DOHH2 (cell line): ENCODE measurements at regions not wholly inside any gene's neighbourhood (a gene's known extent, or its start where the extent isn't known, plus 50 kb on each side); places are given as distances from the start of the nearest gene placed in this dataset.

Source experiments
- H3F3A ChIP-seq: fragments of 200-600 bp; sonication (generic), shearing (Covaris generic); 2 replicates; pipeline ENCODE4 v1.6.0; 2016; ENCODE audit warnings: antibody characterized with exemption, mild to moderate bottlenecking; ENCODE audit not compliant: control insufficient read depth, insufficient read depth
- H3K27ac ChIP-seq: fragments of 200-600 bp; sonication (generic); 2 replicates; pipeline ENCODE4 v1.5.1; 2014; ENCODE audit warnings: low read depth, mild to moderate bottlenecking, low read length, moderate library complexity
- H3K27me3 ChIP-seq: fragments of 200-600 bp; sonication (generic); 2 replicates; pipeline ENCODE4 v1.6.1; 2014; ENCODE audit warnings: mild to moderate bottlenecking, low read length, mixed read lengths; ENCODE audit not compliant: control insufficient read depth
- H3K36me3 ChIP-seq: fragments of 200-600 bp; sonication (generic); 2 replicates; pipeline ENCODE4 v1.6.1; 2014; ENCODE audit warnings: mild to moderate bottlenecking, low read length, moderate library complexity, mixed read lengths; ENCODE audit not compliant: control insufficient read depth
- H3K4me1 ChIP-seq: fragments of 200-600 bp; sonication (generic); 2 replicates; pipeline ENCODE4 v1.6.1; 2014; ENCODE audit warnings: mild to moderate bottlenecking, low read length, mixed read lengths; ENCODE audit not compliant: control insufficient read depth
- H3K4me2 ChIP-seq: fragments of 200-600 bp; sonication (generic); 2 replicates; pipeline ENCODE4 v1.6.0; 2014; ENCODE audit warnings: mild to moderate bottlenecking, low read length, moderate library complexity
- H3K4me3 ChIP-seq: fragments of 200-600 bp; sonication (generic); 2 replicates; pipeline ENCODE4 v1.5.1; 2014; ENCODE audit warnings: mild to moderate bottlenecking, low read length, mixed read lengths
- H3K79me2 ChIP-seq: fragments of 200-600 bp; sonication (generic); 2 replicates; pipeline ENCODE4 v1.6.1; 2014; ENCODE audit warnings: mild to moderate bottlenecking, low read length, mixed read lengths; ENCODE audit not compliant: control insufficient read depth
- H3K9me2 ChIP-seq: fragments of 200-600 bp; sonication (generic); replicated peaks from 2 replicates; pipeline ENCODE4 v1.6.1; 2014; ENCODE audit warnings: mild to moderate bottlenecking, low read length, mixed read lengths; ENCODE audit not compliant: control insufficient read depth
- H3K9me3 ChIP-seq: fragments of 200-600 bp; sonication (generic); 2 replicates; pipeline ENCODE4 v1.6.1; 2014; ENCODE audit warnings: antibody characterized with exemption, low read length, mixed read lengths; ENCODE audit not compliant: control insufficient read depth, insufficient read depth
- H4K20me1 ChIP-seq: fragments of 200-600 bp; sonication (generic); 2 replicates; pipeline ENCODE4 v1.6.0; 2014; ENCODE audit warnings: low read depth, mild to moderate bottlenecking, antibody characterized with exemption, low read length, moderate library complexity; ENCODE audit not compliant: control insufficient read depth, insufficient read depth
- EZH2phosphoT487 ChIP-seq: fragments of 200-600 bp; sonication (generic); IDR thresholded peaks from 2 replicates; pipeline ENCODE4 v1.6.1; 2017; ENCODE audit warnings: borderline replicate concordance, mild to moderate bottlenecking, antibody characterized with exemption, low read length, moderate library complexity, mixed read lengths
- TF ChIP-seq, protein P1 (sequence below): fragments of 200-600 bp; sonication (generic); IDR thresholded peaks from one replicate; pipeline ENCODE4 v1.5.1; 2014; ENCODE audit warnings: antibody characterized with exemption, mild to moderate bottlenecking, low read depth, low read length; ENCODE audit not compliant: poor library complexity, severe bottlenecking

DNA sequence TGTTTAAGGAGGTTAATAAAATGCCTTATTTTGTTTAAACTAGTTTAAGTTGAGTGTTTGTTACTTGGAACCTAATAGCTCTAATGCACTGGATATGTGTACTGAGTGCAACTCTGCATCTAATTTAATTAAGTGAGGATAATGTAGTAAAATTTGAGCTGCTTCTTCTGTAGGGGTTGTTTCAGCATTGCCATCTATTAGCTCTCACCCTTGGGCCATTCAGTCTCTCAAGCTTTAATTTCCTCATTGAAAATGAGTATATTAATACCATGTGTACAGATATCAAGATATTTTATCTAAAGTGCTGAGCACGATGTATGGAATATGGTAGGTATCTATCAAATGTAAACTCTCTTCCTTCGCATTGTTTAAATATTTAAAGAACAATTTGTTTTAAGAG is 375.7 kb upstream of the LRRC3B start:
- H3K9me3 ChIP-seq = no peaks in the 10 kb centered on the region
- no peaks in the 10 kb centered on the region for H4K20me1 ChIP-seq
- no peaks in the 10 kb centered on the region for H3F3A ChIP-seq
- H3K4me2 ChIP-seq = no peak overlapping the region
- H3K4me1 ChIP-seq = no peaks in the 10 kb centered on the region
- no peak overlapping the region for H3K27ac ChIP-seq
- TF ChIP-seq, protein P1, sequence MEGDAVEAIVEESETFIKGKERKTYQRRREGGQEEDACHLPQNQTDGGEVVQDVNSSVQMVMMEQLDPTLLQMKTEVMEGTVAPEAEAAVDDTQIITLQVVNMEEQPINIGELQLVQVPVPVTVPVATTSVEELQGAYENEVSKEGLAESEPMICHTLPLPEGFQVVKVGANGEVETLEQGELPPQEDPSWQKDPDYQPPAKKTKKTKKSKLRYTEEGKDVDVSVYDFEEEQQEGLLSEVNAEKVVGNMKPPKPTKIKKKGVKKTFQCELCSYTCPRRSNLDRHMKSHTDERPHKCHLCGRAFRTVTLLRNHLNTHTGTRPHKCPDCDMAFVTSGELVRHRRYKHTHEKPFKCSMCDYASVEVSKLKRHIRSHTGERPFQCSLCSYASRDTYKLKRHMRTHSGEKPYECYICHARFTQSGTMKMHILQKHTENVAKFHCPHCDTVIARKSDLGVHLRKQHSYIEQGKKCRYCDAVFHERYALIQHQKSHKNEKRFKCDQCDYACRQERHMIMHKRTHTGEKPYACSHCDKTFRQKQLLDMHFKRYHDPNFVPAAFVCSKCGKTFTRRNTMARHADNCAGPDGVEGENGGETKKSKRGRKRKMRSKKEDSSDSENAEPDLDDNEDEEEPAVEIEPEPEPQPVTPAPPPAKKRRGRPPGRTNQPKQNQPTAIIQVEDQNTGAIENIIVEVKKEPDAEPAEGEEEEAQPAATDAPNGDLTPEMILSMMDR = no peak
- H3K27me3 ChIP-seq = no peaks in the 10 kb centered on the region
- H3K4me3 ChIP-seq = no peak overlapping the region
- no peaks in the 10 kb centered on the region for H3K36me3 ChIP-seq
- 0 out of 2 replicates have a peak, but pooled peaks cover 1% of the 10 kb centered on the region for H3K9me2 ChIP-seq
- no peaks in the 10 kb centered on the region for H3K79me2 ChIP-seq

DNA sequence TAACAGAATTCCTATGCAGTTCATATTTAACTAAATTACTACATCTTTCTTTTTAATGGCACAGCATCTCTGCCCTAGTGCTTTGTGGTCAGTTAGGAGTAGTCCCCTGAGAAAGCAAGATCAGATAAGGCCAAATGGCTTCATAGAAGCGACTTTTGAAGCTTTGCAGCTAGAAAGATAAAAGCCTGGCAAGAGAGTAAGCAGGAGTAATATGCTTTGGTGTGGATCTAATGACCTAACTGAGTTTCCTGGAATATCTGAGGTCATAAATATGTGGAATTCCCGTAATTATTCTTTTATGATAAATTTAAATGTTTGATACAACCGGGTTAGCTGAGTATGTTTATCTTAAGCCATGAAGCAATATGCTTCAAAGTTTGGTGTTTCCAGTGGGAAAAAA is 374.9 kb upstream of the LRRC3B start:
- TF ChIP-seq, protein P1 = no peak
- Histone ChIP-seq H3K4me2 (no peak overlapping the region), H3K9me2 (peaks cover 2% of the 10 kb centered on the region; the same call in 1 of the 2 replicates), H3K9me3 (no peaks in the 10 kb centered on the region), H3F3A (no peaks in the 10 kb centered on the region), H3K36me3 (no peaks in the 10 kb centered on the region), H3K79me2 (no peaks in the 10 kb centered on the region), H3K4me3 (no peak overlapping the region), H3K27ac (no peak overlapping the region), H4K20me1 (no peaks in the 10 kb centered on the region), H3K4me1 (no peaks in the 10 kb centered on the region), H3K27me3 (no peaks in the 10 kb centered on the region)

DNA sequence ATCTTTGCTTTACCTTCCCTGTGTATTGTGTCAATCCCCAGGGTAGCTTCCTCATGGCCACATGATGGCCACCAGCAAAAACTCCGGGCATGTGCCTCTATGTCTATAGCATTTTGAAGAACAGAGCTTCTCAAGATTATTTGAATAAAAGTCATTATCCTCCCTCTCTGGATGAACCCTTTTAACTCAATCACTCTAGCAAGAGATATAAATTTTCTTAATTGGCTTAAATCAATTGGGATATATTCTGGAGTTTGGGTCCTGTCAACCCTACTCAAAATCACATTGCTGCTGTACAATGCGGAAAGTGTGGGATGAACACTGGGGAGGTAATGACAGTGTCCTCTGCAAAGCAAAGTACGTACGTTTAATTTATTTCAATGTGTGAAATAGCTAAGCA is 370.6 kb upstream of the LRRC3B start:
- H4K20me1 ChIP-seq = no peaks in the 10 kb centered on the region

More for the DNA sequence above, 370.6 kb upstream of the LRRC3B start:
- TF ChIP-seq, protein P1 = no peak
- no peak for TF ChIP-seq EZH2phosphoT487
- H3K4me1 ChIP-seq = no peaks in the 10 kb centered on the region
- H3K36me3 ChIP-seq = no peaks in the 10 kb centered on the region
- no peaks in the 10 kb centered on the region for H3K9me3 ChIP-seq
- no peak overlapping the region for H3K4me2 ChIP-seq
- H3K27ac ChIP-seq = no peak overlapping the region
- H3K79me2 ChIP-seq = no peaks in the 10 kb centered on the region
- no peaks in the 10 kb centered on the region for H3K27me3 ChIP-seq
- H3F3A ChIP-seq = no peaks in the 10 kb centered on the region
- peaks cover 2% of the 10 kb centered on the region; the same call in 1 of the 2 replicates for H3K9me2 ChIP-seq
- no peak overlapping the region for H3K4me3 ChIP-seq
